ENCODE measurements at regions not wholly inside any gene's neighbourhood (a gene's known extent, or its start where the extent isn't known, plus 50 kb on each side); places are given as distances from the start of the nearest gene placed in this dataset.
"Not testable (repeated sequence)": the region's sequence is repeated elsewhere in the genome, so short reads cannot be mapped to it uniquely, and the experiment has no call there.

GRCh38 chr14:56452940-56453339 lies 126.7 kb upstream of the TMEM260 start:
- POLR2A ChIA-PET = no interaction called here
- CTCF ChIA-PET = interaction anchor here (0.9 to 1.8 kb wide), 2 partner anchors 22 to 26 kb away, joined by 3 to 4 read pairs; no protein-coding TSS in a partner anchor
- Histone ChIP-seq H3K4me1 (ENCODE audit: control extremely low read depth in 1 of 4, control insufficient read depth in 4 of 4, insufficient read depth in 4 of 4, low read length in 3 of 4) (no peaks in the 10 kb centered on the region), H3K36me3 (ENCODE audit: control insufficient read depth in 4 of 4, insufficient read depth in 4 of 4, low read length in 3 of 4) (no peaks in the 10 kb centered on the region), H3K9me3 (ENCODE audit: control extremely low read depth in 1 of 5, control insufficient read depth in 4 of 5, insufficient read depth in 2 of 5, low read depth in 1 of 5, low read length in 4 of 5) (peaks cover 0 to 5% (median 0%) of the 10 kb centered on the region in 5 experiments), H3K4me3 (ENCODE audit: control insufficient read depth in 1 of 7, extremely low read depth in 1 of 7, insufficient read depth in 4 of 7, low read depth in 2 of 7, low read length in 6 of 7) (no peak overlapping the region), H3K27me3 (replicated peaks in 2 of 5; ENCODE audit: control insufficient read depth in 4 of 5, insufficient read depth in 5 of 5, low read length in 4 of 5) (no peaks in the 10 kb centered on the region), H3K27ac (ENCODE audit: insufficient read depth in 1 of 2, low read depth in 1 of 2, low read length in 2 of 2, poor library complexity in 1 of 2, severe bottlenecking in 2 of 2) (no peak overlapping the region)
- 100% methylated on average over 5 of the region's 6 CpGs for WGBS (ENCODE audit: insufficient coverage)
- DNase-seq = no peak

- H3K4me1 ChIP-seq (ENCODE audit: control extremely low read depth in 1 of 4, control insufficient read depth in 4 of 4, insufficient read depth in 4 of 4, low read length in 3 of 4); H3K4me3 ChIP-seq (ENCODE audit: control insufficient read depth in 1 of 7, extremely low read depth in 1 of 7, insufficient read depth in 4 of 7, low read depth in 2 of 7, low read length in 6 of 7); CTCF ChIA-PET; H3K27ac ChIP-seq (ENCODE audit: insufficient read depth in 1 of 2, low read depth in 1 of 2, low read length in 2 of 2, poor library complexity in 1 of 2, severe bottlenecking in 2 of 2); DNase-seq; POLR2A ChIA-PET; H3K36me3 ChIP-seq (ENCODE audit: control insufficient read depth in 4 of 4, insufficient read depth in 4 of 4, low read length in 3 of 4); H3K9me3 ChIP-seq (ENCODE audit: control extremely low read depth in 1 of 5, control insufficient read depth in 4 of 5, insufficient read depth in 2 of 5, low read depth in 1 of 5, low read length in 4 of 5); H3K27me3 ChIP-seq (replicated peaks in 2 of 5; ENCODE audit: control insufficient read depth in 4 of 5, insufficient read depth in 5 of 5, low read length in 4 of 5): not testable (repeated sequence)
- WGBS (ENCODE audit: insufficient coverage) = 93% methylated on average over 3 of the region's 3 CpGs
Observed at GRCh38 chr14:56454680-56455079, 124.9 kb upstream of the TMEM260 start.

GRCh38 chr14:56460469-56460868 lies 119.1 kb upstream of the TMEM260 start:
- no CpG with 5 or more reads among the region's 2 CpGs for WGBS (ENCODE audit: insufficient coverage)
- H3K36me3 ChIP-seq (ENCODE audit: control insufficient read depth in 4 of 4, insufficient read depth in 4 of 4, low read length in 3 of 4) = no peaks in the 10 kb centered on the region
- H3K9me3 ChIP-seq (ENCODE audit: control extremely low read depth in 1 of 5, control insufficient read depth in 4 of 5, insufficient read depth in 2 of 5, low read depth in 1 of 5, low read length in 4 of 5) = peaks cover 0 to 2% (median 0%) of the 10 kb centered on the region in 5 experiments
- DNase-seq = no peak
- no peaks in the 10 kb centered on the region for H3K27me3 ChIP-seq (replicated peaks in 2 of 5; ENCODE audit: control insufficient read depth in 4 of 5, insufficient read depth in 5 of 5, low read length in 4 of 5)
- H3K27ac ChIP-seq (ENCODE audit: insufficient read depth in 1 of 2, low read depth in 1 of 2, low read length in 2 of 2, poor library complexity in 1 of 2, severe bottlenecking in 2 of 2) = no peak overlapping the region
- ChIA-PET POLR2A (no interaction called here), CTCF (interaction anchor here (1.2 to 1.8 kb wide), 3 partner anchors 14 to 752 kb away, joined by 3 to 9 read pairs (median 4); no protein-coding TSS in a partner anchor)
- H3K4me3 ChIP-seq (ENCODE audit: control insufficient read depth in 1 of 7, extremely low read depth in 1 of 7, insufficient read depth in 4 of 7, low read depth in 2 of 7, low read length in 6 of 7) = no peak overlapping the region
- H3K4me1 ChIP-seq (ENCODE audit: control extremely low read depth in 1 of 4, control insufficient read depth in 4 of 4, insufficient read depth in 4 of 4, low read length in 3 of 4) = no peaks in the 10 kb centered on the region

GRCh38 chr14:56461276-56462275 lies 118.0 kb upstream of the TMEM260 start:
- 100% methylated on average over 6 of the region's 8 CpGs for WGBS (ENCODE audit: insufficient coverage)
- H3K36me3 ChIP-seq (ENCODE audit: control insufficient read depth in 4 of 4, insufficient read depth in 4 of 4, low read length in 3 of 4) = no peaks in the 10 kb centered on the region
- no peaks in the 10 kb centered on the region for H3K27me3 ChIP-seq (replicated peaks in 2 of 5; ENCODE audit: control insufficient read depth in 4 of 5, insufficient read depth in 5 of 5, low read length in 4 of 5)
- no peak for DNase-seq
- no peak overlapping the region for H3K27ac ChIP-seq (ENCODE audit: insufficient read depth in 1 of 2, low read depth in 1 of 2, low read length in 2 of 2, poor library complexity in 1 of 2, severe bottlenecking in 2 of 2)
- no peaks in the 10 kb centered on the region for H3K9me3 ChIP-seq (ENCODE audit: control extremely low read depth in 1 of 5, control insufficient read depth in 4 of 5, insufficient read depth in 2 of 5, low read depth in 1 of 5, low read length in 4 of 5)
- CTCF ChIA-PET = interaction anchor here (0.8 to 2.2 kb wide), 9 partner anchors 12 to 753 kb away, joined by 3 to 9 read pairs (median 4); no protein-coding TSS in a partner anchor
- H3K4me1 ChIP-seq (ENCODE audit: control extremely low read depth in 1 of 4, control insufficient read depth in 4 of 4, insufficient read depth in 4 of 4, low read length in 3 of 4) = no peaks in the 10 kb centered on the region
- POLR2A ChIA-PET = interaction anchor here (0.9 kb wide), 1 partner anchor 15 kb away, joined by 3 read pairs; no protein-coding TSS in a partner anchor
- no peak overlapping the region for H3K4me3 ChIP-seq (ENCODE audit: control insufficient read depth in 1 of 7, extremely low read depth in 1 of 7, insufficient read depth in 4 of 7, low read depth in 2 of 7, low read length in 6 of 7)

- CTCF ChIA-PET = interaction anchor here (2.2 kb wide), 1 partner anchor 13 kb away, joined by 6 read pairs; no protein-coding TSS in a partner anchor
- H3K9me3 ChIP-seq (ENCODE audit: control extremely low read depth in 1 of 5, control insufficient read depth in 4 of 5, insufficient read depth in 2 of 5, low read depth in 1 of 5, low read length in 4 of 5) = no peaks in the 10 kb centered on the region
- H3K36me3 ChIP-seq (ENCODE audit: control insufficient read depth in 4 of 4, insufficient read depth in 4 of 4, low read length in 3 of 4) = no peaks in the 10 kb centered on the region
- no peaks in the 10 kb centered on the region for H3K4me1 ChIP-seq (ENCODE audit: control extremely low read depth in 1 of 4, control insufficient read depth in 4 of 4, insufficient read depth in 4 of 4, low read length in 3 of 4)
- H3K27me3 ChIP-seq (replicated peaks in 2 of 5; ENCODE audit: control insufficient read depth in 4 of 5, insufficient read depth in 5 of 5, low read length in 4 of 5) = no peaks in the 10 kb centered on the region
- no peak overlapping the region for H3K27ac ChIP-seq (ENCODE audit: insufficient read depth in 1 of 2, low read depth in 1 of 2, low read length in 2 of 2, poor library complexity in 1 of 2, severe bottlenecking in 2 of 2)
- DNase-seq = no peak
- 33% methylated on average over 1 of the region's 3 CpGs for WGBS (ENCODE audit: insufficient coverage)
- POLR2A ChIA-PET = no interaction called here
- H3K4me3 ChIP-seq (ENCODE audit: control insufficient read depth in 1 of 7, extremely low read depth in 1 of 7, insufficient read depth in 4 of 7, low read depth in 2 of 7, low read length in 6 of 7) = no peak overlapping the region
Observed at GRCh38 chr14:56463271-56463890, 116.2 kb upstream of the TMEM260 start.

GRCh38 chr14:56471056-56471455 lies 108.5 kb upstream of the TMEM260 start:
- CTCF ChIA-PET = interaction anchor here (1.0 to 1.3 kb wide), 3 partner anchors 8 to 131 kb away, joined by 3 to 4 read pairs (median 3); no protein-coding TSS in a partner anchor
- H3K36me3 ChIP-seq (ENCODE audit: control insufficient read depth in 4 of 4, insufficient read depth in 4 of 4, low read length in 3 of 4) = no peaks in the 10 kb centered on the region
- no peaks in the 10 kb centered on the region for H3K9me3 ChIP-seq (ENCODE audit: control extremely low read depth in 1 of 5, control insufficient read depth in 4 of 5, insufficient read depth in 2 of 5, low read depth in 1 of 5, low read length in 4 of 5)
- no peaks in the 10 kb centered on the region for H3K27me3 ChIP-seq (replicated peaks in 2 of 5; ENCODE audit: control insufficient read depth in 4 of 5, insufficient read depth in 5 of 5, low read length in 4 of 5)
- POLR2A ChIA-PET = no interaction called here
- H3K4me3 ChIP-seq (ENCODE audit: control insufficient read depth in 1 of 7, extremely low read depth in 1 of 7, insufficient read depth in 4 of 7, low read depth in 2 of 7, low read length in 6 of 7) = no peak overlapping the region
- no peak for DNase-seq
- H3K4me1 ChIP-seq (ENCODE audit: control extremely low read depth in 1 of 4, control insufficient read depth in 4 of 4, insufficient read depth in 4 of 4, low read length in 3 of 4) = no peaks in the 10 kb centered on the region
- WGBS (ENCODE audit: insufficient coverage) = 98% methylated on average over 5 of the region's 8 CpGs
- no peak overlapping the region for H3K27ac ChIP-seq (ENCODE audit: insufficient read depth in 1 of 2, low read depth in 1 of 2, low read length in 2 of 2, poor library complexity in 1 of 2, severe bottlenecking in 2 of 2)

Measured in common myeloid progenitor, CD34-positive (primary cell).